Breast epithelium (tissue), 3 donors: ENCODE measurements at regions not wholly inside any gene's neighbourhood (a gene's known extent, or its start where the extent isn't known, plus 50 kb on each side); places are given as distances from the start of the nearest gene placed in this dataset.

Source experiments
- POLR2A ChIP-seq: fragments of 450-650 bp; IDR thresholded peaks from one replicate; pipeline ENCODE4 v1.6.1; 2016; ENCODE audit warnings: antibody characterized with exemption, mild to moderate bottlenecking, moderate library complexity
- POLR2AphosphoS5 ChIP-seq, 3 donors: sonication (generic); formaldehyde crosslinking; IDR thresholded peaks; one replicate each; pipeline ENCODE4 v1.6.1; 2017; ENCODE audit warnings: antibody characterized with exemption in 3 of 3
- TF ChIP-seq, protein P1 (sequence below), 3 donors: fragments of 450-650 bp; IDR thresholded peaks; one replicate each; pipeline ENCODE4 v1.5.1; 2016 to 2017; ENCODE audit warnings: antibody characterized with exemption in 3 of 3, mild to moderate bottlenecking in 3 of 3, moderate library complexity in 3 of 3

DNA sequence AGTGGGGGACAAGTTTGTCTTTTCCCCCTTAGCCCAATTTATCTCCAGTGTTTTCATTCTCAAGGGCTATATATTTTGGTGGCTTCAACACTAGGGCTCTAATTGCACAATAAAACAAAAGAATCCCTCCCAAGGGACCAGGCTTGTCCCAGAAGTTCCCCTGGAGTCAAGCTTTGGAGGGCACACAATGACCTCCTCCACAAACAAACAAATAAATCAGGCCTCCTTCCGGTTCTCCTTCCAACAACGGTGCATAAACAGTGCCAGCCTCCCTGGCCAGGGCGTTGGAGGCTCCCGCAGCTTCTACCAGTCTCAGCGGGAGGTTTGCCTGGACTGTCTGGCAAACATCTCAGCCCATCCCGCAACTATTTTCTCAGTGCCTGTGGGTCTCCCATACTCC, 188.0 kb upstream of the FOXF1 start:
- TF ChIP-seq, protein P1, sequence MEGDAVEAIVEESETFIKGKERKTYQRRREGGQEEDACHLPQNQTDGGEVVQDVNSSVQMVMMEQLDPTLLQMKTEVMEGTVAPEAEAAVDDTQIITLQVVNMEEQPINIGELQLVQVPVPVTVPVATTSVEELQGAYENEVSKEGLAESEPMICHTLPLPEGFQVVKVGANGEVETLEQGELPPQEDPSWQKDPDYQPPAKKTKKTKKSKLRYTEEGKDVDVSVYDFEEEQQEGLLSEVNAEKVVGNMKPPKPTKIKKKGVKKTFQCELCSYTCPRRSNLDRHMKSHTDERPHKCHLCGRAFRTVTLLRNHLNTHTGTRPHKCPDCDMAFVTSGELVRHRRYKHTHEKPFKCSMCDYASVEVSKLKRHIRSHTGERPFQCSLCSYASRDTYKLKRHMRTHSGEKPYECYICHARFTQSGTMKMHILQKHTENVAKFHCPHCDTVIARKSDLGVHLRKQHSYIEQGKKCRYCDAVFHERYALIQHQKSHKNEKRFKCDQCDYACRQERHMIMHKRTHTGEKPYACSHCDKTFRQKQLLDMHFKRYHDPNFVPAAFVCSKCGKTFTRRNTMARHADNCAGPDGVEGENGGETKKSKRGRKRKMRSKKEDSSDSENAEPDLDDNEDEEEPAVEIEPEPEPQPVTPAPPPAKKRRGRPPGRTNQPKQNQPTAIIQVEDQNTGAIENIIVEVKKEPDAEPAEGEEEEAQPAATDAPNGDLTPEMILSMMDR (IDR thresholded peaks at IDR 0.05): no peak
- TF ChIP-seq POLR2AphosphoS5 (IDR thresholded peaks at IDR 0.05) (no peak), POLR2A (no peak)
